ENCODE measurements at regions not wholly inside any gene's neighbourhood (a gene's known extent, or its start where the extent isn't known, plus 50 kb on each side); places are given as distances from the start of the nearest gene placed in this dataset.

DNA sequence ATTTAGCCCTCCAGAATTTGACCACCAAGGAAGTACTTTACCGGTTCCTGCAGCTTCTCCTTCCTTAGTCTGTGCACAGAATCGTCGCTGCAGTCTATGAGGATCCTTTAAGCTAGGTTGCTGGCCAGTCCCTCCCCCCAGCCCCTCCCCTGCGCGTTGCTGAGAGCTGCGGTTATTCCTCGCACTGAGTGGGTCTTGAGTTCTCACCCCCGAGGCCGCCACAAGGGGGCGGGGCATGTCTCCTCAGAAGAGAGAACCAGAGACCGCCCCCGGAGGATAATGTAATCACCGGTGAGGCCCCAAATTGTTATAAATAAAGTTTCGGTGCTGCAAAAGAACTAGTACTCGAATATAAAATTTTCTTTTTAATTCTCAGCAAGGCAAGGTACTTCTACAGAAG is 1184.9 kb upstream of the CDH2 start:
- TF ChIP-seq, protein P1, sequence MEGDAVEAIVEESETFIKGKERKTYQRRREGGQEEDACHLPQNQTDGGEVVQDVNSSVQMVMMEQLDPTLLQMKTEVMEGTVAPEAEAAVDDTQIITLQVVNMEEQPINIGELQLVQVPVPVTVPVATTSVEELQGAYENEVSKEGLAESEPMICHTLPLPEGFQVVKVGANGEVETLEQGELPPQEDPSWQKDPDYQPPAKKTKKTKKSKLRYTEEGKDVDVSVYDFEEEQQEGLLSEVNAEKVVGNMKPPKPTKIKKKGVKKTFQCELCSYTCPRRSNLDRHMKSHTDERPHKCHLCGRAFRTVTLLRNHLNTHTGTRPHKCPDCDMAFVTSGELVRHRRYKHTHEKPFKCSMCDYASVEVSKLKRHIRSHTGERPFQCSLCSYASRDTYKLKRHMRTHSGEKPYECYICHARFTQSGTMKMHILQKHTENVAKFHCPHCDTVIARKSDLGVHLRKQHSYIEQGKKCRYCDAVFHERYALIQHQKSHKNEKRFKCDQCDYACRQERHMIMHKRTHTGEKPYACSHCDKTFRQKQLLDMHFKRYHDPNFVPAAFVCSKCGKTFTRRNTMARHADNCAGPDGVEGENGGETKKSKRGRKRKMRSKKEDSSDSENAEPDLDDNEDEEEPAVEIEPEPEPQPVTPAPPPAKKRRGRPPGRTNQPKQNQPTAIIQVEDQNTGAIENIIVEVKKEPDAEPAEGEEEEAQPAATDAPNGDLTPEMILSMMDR (IDR thresholded peaks at IDR 0.05): no peak
- TF ChIP-seq SIN3A (IDR thresholded peaks at IDR 0.05; ENCODE audit: borderline replicate concordance, insufficient read depth, low read depth, low read length): no peak
- no peak for TF ChIP-seq POLR2AphosphoS5 (IDR thresholded peaks at IDR 0.05; ENCODE audit: low read depth, low read length)
- TF ChIP-seq, protein P2, sequence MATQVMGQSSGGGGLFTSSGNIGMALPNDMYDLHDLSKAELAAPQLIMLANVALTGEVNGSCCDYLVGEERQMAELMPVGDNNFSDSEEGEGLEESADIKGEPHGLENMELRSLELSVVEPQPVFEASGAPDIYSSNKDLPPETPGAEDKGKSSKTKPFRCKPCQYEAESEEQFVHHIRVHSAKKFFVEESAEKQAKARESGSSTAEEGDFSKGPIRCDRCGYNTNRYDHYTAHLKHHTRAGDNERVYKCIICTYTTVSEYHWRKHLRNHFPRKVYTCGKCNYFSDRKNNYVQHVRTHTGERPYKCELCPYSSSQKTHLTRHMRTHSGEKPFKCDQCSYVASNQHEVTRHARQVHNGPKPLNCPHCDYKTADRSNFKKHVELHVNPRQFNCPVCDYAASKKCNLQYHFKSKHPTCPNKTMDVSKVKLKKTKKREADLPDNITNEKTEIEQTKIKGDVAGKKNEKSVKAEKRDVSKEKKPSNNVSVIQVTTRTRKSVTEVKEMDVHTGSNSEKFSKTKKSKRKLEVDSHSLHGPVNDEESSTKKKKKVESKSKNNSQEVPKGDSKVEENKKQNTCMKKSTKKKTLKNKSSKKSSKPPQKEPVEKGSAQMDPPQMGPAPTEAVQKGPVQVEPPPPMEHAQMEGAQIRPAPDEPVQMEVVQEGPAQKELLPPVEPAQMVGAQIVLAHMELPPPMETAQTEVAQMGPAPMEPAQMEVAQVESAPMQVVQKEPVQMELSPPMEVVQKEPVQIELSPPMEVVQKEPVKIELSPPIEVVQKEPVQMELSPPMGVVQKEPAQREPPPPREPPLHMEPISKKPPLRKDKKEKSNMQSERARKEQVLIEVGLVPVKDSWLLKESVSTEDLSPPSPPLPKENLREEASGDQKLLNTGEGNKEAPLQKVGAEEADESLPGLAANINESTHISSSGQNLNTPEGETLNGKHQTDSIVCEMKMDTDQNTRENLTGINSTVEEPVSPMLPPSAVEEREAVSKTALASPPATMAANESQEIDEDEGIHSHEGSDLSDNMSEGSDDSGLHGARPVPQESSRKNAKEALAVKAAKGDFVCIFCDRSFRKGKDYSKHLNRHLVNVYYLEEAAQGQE (IDR thresholded peaks at IDR 0.05; ENCODE audit: insufficient read depth in 1 of 2, low read depth in 2 of 2, low read length in 1 of 2): no peak

Measured in Panc1 (cell line).